HG02763 (cell line): ENCODE measurements at regions not wholly inside any gene's neighbourhood (a gene's known extent, or its start where the extent isn't known, plus 50 kb on each side); places are given as distances from the start of the nearest gene placed in this dataset.
A peak's percentile ranks its signal among the peaks of the same experiment; 100 is the strongest.
"Not testable (repeated sequence)": the region's sequence is repeated elsewhere in the genome, so short reads cannot be mapped to it uniquely, and the experiment has no call there.

Experiments used
- ATAC-seq: cut with Tn5 transposase; IDR thresholded peaks from one replicate; pipeline ENCODE4 v1.9.1; 2021; ENCODE audit warnings: mild to moderate bottlenecking, moderate library complexity; ENCODE audit not compliant: unreplicated experiment

GRCh38 chr3:158882445-158882844 is 80.6 kb downstream of the MFSD1 start:
- ATAC-seq = no peak

- ATAC-seq = no peak
These were observed 94.9 kb downstream of the MFSD1 start for GRCh38 chr3:158896729-158897128.

- ATAC-seq = no peak
These were observed 104.9 kb downstream of the MFSD1 start for GRCh38 chr3:158906749-158907148.

DNA sequence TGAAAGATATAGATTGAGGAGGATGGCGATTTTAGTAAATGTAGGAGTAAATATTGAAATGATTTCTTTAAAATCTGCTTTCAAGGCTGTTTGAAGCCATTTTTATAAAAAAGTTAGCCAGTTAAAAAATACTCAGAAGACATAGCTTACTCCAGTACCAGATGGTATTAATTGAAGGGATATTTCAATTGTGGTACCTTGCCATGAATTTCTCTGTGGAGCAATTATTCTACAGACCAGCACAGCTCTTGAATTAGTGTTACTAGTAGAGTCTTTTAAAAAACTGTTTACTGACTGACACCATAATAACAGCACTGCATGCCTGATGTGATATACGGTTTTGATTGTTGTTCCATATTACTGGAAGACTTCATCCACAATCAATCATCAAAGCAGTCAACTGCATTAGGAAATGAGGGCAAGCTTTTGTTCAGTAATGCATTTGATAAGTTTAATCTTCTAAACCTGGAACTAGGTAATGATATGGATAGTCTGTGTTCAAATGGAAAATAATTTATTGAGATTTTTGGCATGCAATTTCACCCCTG is 106.4 kb downstream of the MFSD1 start:
- ATAC-seq = no peak

GRCh38 chr3:158909870-158910269 is 108.0 kb downstream of the MFSD1 start:
- ATAC-seq = no peak

GRCh38 chr3:158911586-158911985 is 109.7 kb downstream of the MFSD1 start:
- no peak for ATAC-seq

GRCh38 chr3:158912188-158912587 is 110.3 kb downstream of the MFSD1 start:
- no peak for ATAC-seq

DNA sequence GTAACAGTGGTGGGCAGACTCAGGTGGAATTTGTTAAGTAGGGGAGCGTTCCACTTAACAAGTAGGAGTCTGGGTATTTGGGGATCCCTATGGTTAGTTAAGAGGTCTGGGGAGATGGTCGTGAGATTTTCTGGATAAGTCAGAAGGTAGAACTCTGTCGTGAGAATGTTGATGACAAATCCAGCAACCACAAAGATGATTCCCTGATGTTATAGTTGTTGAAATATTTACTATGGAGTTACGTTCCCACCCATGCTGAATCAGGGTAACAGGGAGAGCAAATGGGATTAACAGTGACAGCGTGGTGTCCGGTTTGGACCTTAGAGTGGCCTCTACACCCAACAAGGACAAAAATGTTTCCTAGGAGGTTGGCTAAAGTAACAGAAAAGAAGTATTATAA is 110.8 kb downstream of the MFSD1 start:
- no peak for ATAC-seq

- no peak for ATAC-seq
These were observed 114.3 kb downstream of the MFSD1 start for GRCh38 chr3:158916111-158916510.

- ATAC-seq = peak; percentile 72
These were observed 116.2 kb downstream of the MFSD1 start for GRCh38 chr3:158918008-158918407.

DNA sequence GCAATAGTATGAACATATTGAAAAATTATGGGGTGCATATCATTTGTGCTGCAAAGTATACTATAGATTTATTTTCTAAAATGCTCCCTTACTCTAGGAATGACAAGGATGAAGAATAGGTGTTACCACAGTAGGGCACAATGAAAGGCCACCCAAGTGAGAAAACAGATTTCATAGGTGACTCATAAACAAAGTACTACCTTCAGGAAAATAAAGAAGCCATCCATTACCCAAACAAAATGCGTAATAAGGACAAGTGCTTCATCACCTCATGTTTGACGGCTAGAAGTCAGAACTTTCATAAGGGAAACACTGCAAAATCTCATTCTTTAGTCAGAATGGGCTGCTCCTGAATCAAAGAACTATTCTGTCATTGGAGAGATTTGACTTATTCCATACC is 116.6 kb downstream of the MFSD1 start:
- ATAC-seq = no peak

DNA sequence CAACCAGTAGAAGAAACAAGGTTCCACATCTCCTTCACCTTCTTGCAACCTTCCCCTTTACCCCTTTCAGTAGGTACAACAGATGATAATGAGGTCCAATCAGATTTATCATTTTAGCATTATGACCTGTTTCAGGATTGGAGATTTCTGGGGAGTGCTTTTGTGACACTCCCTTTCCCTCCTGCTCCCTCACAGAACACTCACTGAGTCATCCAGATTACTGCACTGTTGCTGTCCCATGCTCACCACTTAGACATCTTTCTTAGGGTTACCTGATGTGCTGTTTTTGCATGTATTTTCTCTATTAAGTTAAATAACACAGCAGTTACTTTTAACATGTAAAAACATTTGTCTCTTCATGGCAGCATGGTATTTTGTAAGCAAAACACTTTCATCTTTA is 118.5 kb downstream of the MFSD1 start:
- no peak for ATAC-seq

- no peak for ATAC-seq
These were observed 123.2 kb downstream of the MFSD1 start for GRCh38 chr3:158925021-158925420.

- ATAC-seq = no peak
These were observed 124.1 kb downstream of the MFSD1 start for GRCh38 chr3:158925828-158926494.

GRCh38 chr3:158935846-158936245 is 134.0 kb downstream of the MFSD1 start:
- ATAC-seq = no peak

DNA sequence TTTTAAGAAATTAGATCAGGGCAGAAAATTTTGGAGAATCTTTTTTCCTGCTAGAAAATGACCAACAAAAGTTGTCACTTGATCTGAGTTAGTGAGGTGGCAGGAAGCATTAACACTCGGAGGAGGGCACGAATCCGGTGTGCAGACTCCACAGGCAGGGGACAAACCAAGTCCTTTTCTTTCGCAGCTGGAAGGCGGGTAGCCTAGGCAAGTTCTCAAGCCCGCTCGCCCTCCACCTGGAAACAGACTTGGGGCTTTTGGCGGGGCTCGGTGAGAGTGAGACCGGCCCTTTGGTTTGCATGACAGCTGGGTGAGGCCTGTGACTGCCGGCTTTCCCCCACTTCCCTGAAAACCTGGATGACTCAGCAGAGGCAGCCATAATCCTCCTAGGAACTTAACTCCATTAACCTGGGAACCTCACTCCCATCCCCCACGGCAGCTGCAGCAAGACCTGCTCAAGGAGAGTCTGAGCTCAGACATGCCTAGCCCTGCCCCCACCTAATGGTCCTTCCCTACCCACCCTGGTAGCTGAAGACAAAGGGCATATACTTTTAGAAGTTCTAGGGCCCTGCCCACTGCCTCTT is 134.8 kb downstream of the MFSD1 start:
- no peak for ATAC-seq

DNA sequence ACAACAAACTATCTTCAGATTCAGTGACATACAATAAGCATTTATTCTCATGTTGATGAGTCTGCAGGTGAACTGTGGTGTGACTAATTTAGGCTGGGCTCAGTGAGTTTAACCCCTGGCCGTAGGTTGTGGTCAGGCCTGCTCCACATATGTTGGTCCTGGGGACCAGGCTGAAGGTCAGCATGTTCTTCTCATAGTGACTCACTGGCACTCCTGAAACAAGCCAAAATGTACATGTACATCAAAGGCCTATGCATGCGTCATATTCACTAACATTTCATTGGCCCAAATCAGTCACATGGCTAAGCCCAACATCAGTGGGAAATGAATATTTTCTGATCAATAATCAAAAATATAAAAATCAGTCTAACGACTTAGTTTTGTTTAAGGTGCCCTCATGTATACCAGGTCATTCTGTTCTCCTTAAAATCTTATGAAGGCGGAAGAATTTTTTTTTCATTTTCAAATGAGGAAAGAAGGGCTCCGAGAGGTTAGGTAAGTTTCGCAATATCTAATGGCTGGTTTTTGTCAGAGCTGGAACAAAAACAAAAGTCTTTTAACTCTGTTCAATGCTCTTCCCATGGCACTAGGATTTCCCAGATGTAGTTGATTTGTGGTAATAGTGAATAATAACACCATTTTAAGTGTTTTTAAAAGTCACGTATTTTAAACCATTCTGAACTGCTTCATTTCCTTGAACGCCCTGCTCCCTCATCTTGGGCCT is 148.5 kb downstream of the MFSD1 start:
- no peak for ATAC-seq

- ATAC-seq = no peak
These were observed 151.3 kb downstream of the MFSD1 start for GRCh38 chr3:158953131-158953530.

DNA sequence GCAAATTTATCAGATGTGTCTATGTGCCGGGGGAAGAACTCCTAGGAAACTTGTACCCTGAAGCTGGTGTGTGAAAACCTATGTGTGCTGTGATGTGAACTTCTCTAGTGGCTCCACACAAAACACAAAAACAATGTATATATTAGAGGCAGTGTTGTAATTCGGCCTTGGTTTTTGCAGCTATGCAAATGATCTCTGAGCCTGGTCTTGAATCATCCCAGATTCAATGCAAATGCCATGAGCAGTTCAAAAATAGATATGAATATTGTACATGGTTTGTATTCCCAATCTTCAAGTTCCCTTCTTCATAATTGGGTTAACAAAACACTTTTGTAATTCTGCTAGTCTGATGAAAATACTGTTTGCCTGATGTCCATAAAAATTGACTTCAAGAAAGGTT is 152.6 kb downstream of the MFSD1 start:
- ATAC-seq = no peak

DNA sequence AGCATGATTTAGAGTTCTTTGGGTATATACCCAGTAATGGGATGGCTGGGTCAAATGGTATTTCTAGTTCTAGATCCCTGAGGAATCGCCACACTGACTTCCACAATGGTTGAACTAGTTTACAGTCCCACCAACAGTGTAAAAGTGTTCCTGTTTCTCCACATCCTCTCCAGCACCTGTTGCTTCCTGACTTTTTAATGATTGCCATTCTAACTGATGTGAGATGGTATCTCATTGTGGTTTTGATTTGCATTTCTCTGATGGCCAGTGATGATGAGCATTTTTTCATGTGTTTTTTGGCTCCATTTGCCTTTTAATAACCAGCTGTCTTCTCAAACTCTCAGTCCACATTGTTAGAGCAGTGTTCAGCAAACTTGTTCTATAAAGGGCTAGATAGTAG is 155.9 kb downstream of the MFSD1 start:
- ATAC-seq = not testable (repeated sequence)

- no peak for ATAC-seq
These were observed 157.0 kb downstream of the MFSD1 start for GRCh38 chr3:158958873-158959272.

DNA sequence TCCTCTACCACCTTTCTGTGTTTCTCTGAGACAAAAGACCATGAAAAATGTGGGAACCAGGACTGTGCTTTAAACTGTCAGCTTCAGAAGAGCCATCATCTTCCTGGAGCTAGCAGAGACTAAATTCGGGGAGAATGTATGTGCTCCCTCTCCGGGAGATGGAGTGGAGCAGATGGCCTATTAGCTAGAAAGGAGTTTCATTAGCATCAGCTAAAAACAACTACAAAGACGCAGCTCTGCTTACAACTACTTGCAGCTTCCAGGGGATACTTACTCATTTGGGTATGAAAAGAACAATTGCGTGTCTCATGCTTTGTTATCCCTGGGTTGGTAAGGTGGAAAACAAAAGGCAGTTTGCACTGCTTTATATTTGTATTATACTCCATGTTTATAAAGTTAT is 159.6 kb downstream of the MFSD1 start:
- no peak for ATAC-seq
